HepG2 (cell line): ENCODE measurements at regions not wholly inside any gene's neighbourhood (a gene's known extent, or its start where the extent isn't known, plus 50 kb on each side); places are given as distances from the start of the nearest gene placed in this dataset.

Experiments used
- ATAC-seq: fragments of 200-7000 bp; cut with Tn5 transposase; 3 replicates; pipeline ENCODE4 v1.9.1; 2020; ENCODE audit warnings: mild to moderate bottlenecking, moderate library complexity
- BruUV-seq: library from RNA; stranded (reverse); fragments of 400-500 nt; replicated peaks from 2 replicates; lab custom pipeline; 2021; lab: Mats Ljungman, UMichigan
- CTCF ChIA-PET: fragments of 300-600 bp; formaldehyde crosslinking; extraction: SDS; loops from one replicate; lab custom pipeline; 2021; ENCODE audit warnings: low total read pairs, inconsistent platforms, low intra/inter-chr PET ratio; lab: Yijun Ruan, JAX
- POLR2A ChIA-PET: fragments of 350-600 bp; sonication (Branson Sonifier 250); formaldehyde crosslinking; loops from one replicate; lab custom pipeline; 2020; ENCODE audit warnings: antibody characterized with exemption, inconsistent platforms; lab: Yijun Ruan, JAX
- DNase-seq: peaks from one replicate; pipeline ENCODE4 v3.0.0-alpha.2; 2015; ENCODE audit warnings: low spot score
- FAIRE-seq: peaks from 3 replicates; lab custom pipeline; 2011; peaks lifted over from hg19 to GRCh38; lab: Jason Lieb, UNC
- H2AFZ ChIP-seq: one replicate; pipeline ENCODE4 v1.6.1; 2011; ENCODE audit warnings: low read length, inconsistent platforms
- H3K27ac ChIP-seq: fragments of 300-600 bp; 3 replicates; pipeline ENCODE4 v1.8.0; 2011; ENCODE audit warnings: mixed run types, mild to moderate bottlenecking, mixed read lengths, low read length, inconsistent platforms; ENCODE audit not compliant: insufficient read depth; ENCODE audit errors: extremely low read length
- H3K27me3 ChIP-seq, 2 experiments: fragments of 200-600 bp in 1 of 2; 2 replicates in 1 of 2; 3 replicates in 1 of 2; pipeline versions ENCODE4 v1.6.0 to v1.8.0; 2011; ENCODE audit warnings: low read length in 2 of 2, mild to moderate bottlenecking in 2 of 2, moderate library complexity in 2 of 2, inconsistent platforms in 1 of 2; ENCODE audit not compliant: insufficient read depth in 2 of 2, control insufficient read depth in 1 of 2
- H3K36me3 ChIP-seq, 2 experiments: fragments of 200-600 bp in 1 of 2; replicated peaks in 1 of 2; 2 replicates in 1 of 2; 3 replicates in 1 of 2; pipeline versions ENCODE4 v1.5.1 to v1.8.0; 2011; ENCODE audit warnings: low read length in 2 of 2, inconsistent platforms in 1 of 2; ENCODE audit not compliant: insufficient read depth in 2 of 2, control insufficient read depth in 1 of 2
- H3K4me1 ChIP-seq: 2 replicates; pipeline ENCODE4 v1.5.1; 2012; ENCODE audit warnings: low read length, inconsistent platforms; ENCODE audit not compliant: insufficient read depth
- H3K4me2 ChIP-seq: 2 replicates; pipeline ENCODE4 v1.6.0; 2011; ENCODE audit warnings: low read depth, low read length, inconsistent platforms
- H3K4me3 ChIP-seq, 3 experiments: fragments of 200-600 bp in 1 of 3; sonication (generic), shearing (Covaris generic) in 1 of 3; replicated peaks in 1 of 3; 2 replicates each; pipeline ENCODE4 v1.5.1; 2011 to 2016; ENCODE audit warnings: low read length in 3 of 3, inconsistent platforms in 2 of 3, low read depth in 2 of 3, mild to moderate bottlenecking in 2 of 3, control low read depth in 1 of 3, mixed read lengths in 1 of 3; ENCODE audit not compliant: insufficient read depth in 1 of 3
- H3K79me2 ChIP-seq: one replicate; pipeline ENCODE4 v1.6.1; 2011; ENCODE audit warnings: low read length, inconsistent platforms; ENCODE audit not compliant: insufficient read depth
- H3K9ac ChIP-seq: 2 replicates; pipeline ENCODE4 v1.6.0; 2011; ENCODE audit warnings: mild to moderate bottlenecking, low read depth, low read length, inconsistent platforms; ENCODE audit not compliant: insufficient read depth
- H3K9me3 ChIP-seq: 2 replicates; pipeline ENCODE4 v1.5.1; 2012; ENCODE audit warnings: mild to moderate bottlenecking, low read length
- H4K20me1 ChIP-seq: 2 replicates; pipeline ENCODE4 v1.6.0; 2011; ENCODE audit warnings: inconsistent platforms, mild to moderate bottlenecking, low read length, moderate library complexity; ENCODE audit not compliant: insufficient read depth
- DR1 ChIP-seq: sonication (generic); formaldehyde crosslinking; IDR thresholded peaks from 2 replicates; pipeline ENCODE4 v1.8.0; 2021; ENCODE audit warnings: mild to moderate bottlenecking, missing genetic modification reagents, inconsistent platforms
- EP300 ChIP-seq, 3 experiments: sonication (generic) in 1 of 3; formaldehyde crosslinking in 1 of 3; IDR thresholded peaks; 2 replicates each; pipeline versions ENCODE4 v1.5.1 to v1.6.1; 2011 to 2020; ENCODE audit warnings: low read depth in 2 of 3, low read length in 2 of 3, borderline replicate concordance in 1 of 3, improper control_type of control experiment in 1 of 3, mild to moderate bottlenecking in 1 of 3, missing genetic modification reagents in 1 of 3, moderate library complexity in 1 of 3
- FOXJ3 ChIP-seq: sonication (generic); formaldehyde crosslinking; IDR thresholded peaks from 2 replicates; pipeline ENCODE4 v1.4.0; 2020; ENCODE audit warnings: missing genetic modification reagents, mild to moderate bottlenecking, borderline replicate concordance
- HNRNPK ChIP-seq: fragments of 200-400 bp; formaldehyde crosslinking; IDR thresholded peaks from 2 replicates; pipeline ENCODE4 v1.6.1; 2018; ENCODE audit warnings: low read length, low read depth, moderate library complexity, mild to moderate bottlenecking; ENCODE audit not compliant: poor library complexity, severe bottlenecking
- IKZF5 ChIP-seq: IDR thresholded peaks from 2 replicates; pipeline ENCODE4 v1.6.1; 2018; ENCODE audit warnings: missing genetic modification reagents, mild to moderate bottlenecking, missing compliant biosample characterization
- JDP2 ChIP-seq: sonication (generic); formaldehyde crosslinking; IDR thresholded peaks from 2 replicates; pipeline ENCODE4 v1.8.1; 2022; ENCODE audit warnings: missing genetic modification reagents, borderline replicate concordance
- KLF16 ChIP-seq, 2 experiments: sonication (generic) in 1 of 2; formaldehyde crosslinking in 1 of 2; IDR thresholded peaks; 2 replicates each; pipeline versions ENCODE4 v1.6.1 to v1.8.0; 2016 to 2023; ENCODE audit warnings: missing genetic modification reagents in 2 of 2, missing compliant biosample characterization in 1 of 2
- MAFG ChIP-seq: sonication (generic); formaldehyde crosslinking; IDR thresholded peaks from 2 replicates; pipeline ENCODE4 v1.5.1; 2020; ENCODE audit warnings: mild to moderate bottlenecking, missing genetic modification reagents
- NCOA2 ChIP-seq: sonication (generic); formaldehyde crosslinking; IDR thresholded peaks from 2 replicates; pipeline ENCODE4 v1.8.0; 2022; ENCODE audit warnings: inconsistent platforms
- NRL ChIP-seq: sonication (generic); formaldehyde crosslinking; IDR thresholded peaks from 2 replicates; pipeline ENCODE4 v1.5.0; 2020; ENCODE audit warnings: missing genetic modification reagents, mild to moderate bottlenecking, moderate library complexity, borderline replicate concordance
- RFXAP ChIP-seq: sonication (generic); formaldehyde crosslinking; IDR thresholded peaks from 2 replicates; pipeline ENCODE4 v1.4.0; 2020; ENCODE audit warnings: missing genetic modification reagents, borderline replicate concordance
- TEAD3 ChIP-seq: optimal IDR thresholded peaks from 2 replicates; pipeline ENCODE3; 2016; ENCODE audit warnings: borderline replicate concordance
- ZNF546 ChIP-seq: sonication (generic); formaldehyde crosslinking; conservative IDR thresholded peaks from 2 replicates; pipeline ENCODE4 v1.8.1; 2023; ENCODE audit warnings: mild to moderate bottlenecking, missing genetic modification reagents
- ZNF687 ChIP-seq: sonication (generic); formaldehyde crosslinking; IDR thresholded peaks from 2 replicates; pipeline ENCODE4 v1.5.1; 2020; ENCODE audit warnings: mild to moderate bottlenecking, missing genetic modification reagents, moderate library complexity
- ZNF720 ChIP-seq: sonication (generic); formaldehyde crosslinking; IDR thresholded peaks from 2 replicates; pipeline ENCODE4 v1.4.0; 2020; ENCODE audit warnings: missing genetic modification reagents
- ZNF784 ChIP-seq: sonication (generic); formaldehyde crosslinking; IDR thresholded peaks from 2 replicates; pipeline ENCODE4 v1.5.1; 2020; ENCODE audit warnings: missing genetic modification reagents, mild to moderate bottlenecking, borderline replicate concordance
- ZNF879 ChIP-seq: sonication (generic); formaldehyde crosslinking; IDR thresholded peaks from 2 replicates; pipeline ENCODE4 v1.8.1; 2023; ENCODE audit warnings: missing genetic modification reagents
- WGBS: methylation state at CpG from one replicate; pipeline ENCODE4 v1.1.6; 2017; ENCODE audit warnings: low lambda C conversion rate; 5-methylcytosine and 5-hydroxymethylcytosine counted together
- in situ Hi-C: cut with HindIII; loops from 2 replicates; pipeline ENCODE4 v1.10.0; 2017; ENCODE audit warnings: low pct_unique_long_range_greater_than_20kb; ENCODE audit not compliant: extremely low pct_ligation_motif_present
- intact Hi-C: fragments of 100-400 bp; cut with micrococcal nuclease; formaldehyde crosslinking; loops from one replicate; pipeline ENCODE4 v1.10.0; 2022; ENCODE audit not compliant: unreplicated experiment

- in situ Hi-C loops (no loop called here), intact Hi-C loops (no loop called here)
- BruUV-seq: no TSS peak
- ATAC-seq (no peak), FAIRE-seq (no peak), DNase-seq (no peak)
- POLR2A ChIA-PET: no interaction called here
- Histone ChIP-seq H4K20me1 (no peaks in the 10 kb centered on the region), H3K9me3 (peaks cover 16% of the 10 kb centered on the region), H3K36me3 (no peaks in the 10 kb centered on the region), H3K9ac (no peak overlapping the region), H2AFZ (no peak overlapping the region), H3K4me2 (no peak overlapping the region), H3K4me3 (no peak overlapping the region), H3K27ac (no peak overlapping the region), H3K79me2 (no peaks in the 10 kb centered on the region), H3K27me3 (no peaks in the 10 kb centered on the region), H3K4me1 (peaks cover 7% of the 10 kb centered on the region; the same call in 1 of the 2 replicates)
- TF ChIP-seq FOXJ3 (CRISPR knock-in tag): no peak
- no peak for TF ChIP-seq ZNF784 (CRISPR knock-in tag)
- no peak for TF ChIP-seq HNRNPK
- no peak for TF ChIP-seq EP300 (IDR thresholded peaks at IDR 0.05; ENCODE audit: low read depth in 2 of 2, low read length in 2 of 2)
- no peak for TF ChIP-seq EP300 (CRISPR knock-in tag; IDR thresholded peaks at IDR 0.05; ENCODE audit: borderline replicate concordance)
- no peak for TF ChIP-seq NCOA2
- no peak for TF ChIP-seq ZNF687 (CRISPR knock-in tag)
- TF ChIP-seq TEAD3: no peak
- TF ChIP-seq RFXAP (CRISPR knock-in tag): no peak
- no peak for TF ChIP-seq KLF16 (CRISPR knock-in tag; IDR thresholded peaks at IDR 0.05)
- no peak for TF ChIP-seq JDP2 (CRISPR knock-in tag)
- no peak for TF ChIP-seq DR1
- TF ChIP-seq ZNF720 (CRISPR knock-in tag): no peak
- no peak for TF ChIP-seq ZNF879
- no peak for TF ChIP-seq IKZF5
- no peak for TF ChIP-seq MAFG
- TF ChIP-seq NRL (CRISPR knock-in tag): no peak
- TF ChIP-seq ZNF546 (CRISPR knock-in tag): no peak
- CTCF ChIA-PET: no interaction called here
- WGBS: 5% methylated on average over 2 of the region's 2 CpGs
These were observed 206.3 kb downstream of the MDFIC start for GRCh38 chr7:115128154-115128553.
